ENCODE measurements at regions not wholly inside any gene's neighbourhood (a gene's known extent, or its start where the extent isn't known, plus 50 kb on each side); places are given as distances from the start of the nearest gene placed in this dataset.

DNA sequence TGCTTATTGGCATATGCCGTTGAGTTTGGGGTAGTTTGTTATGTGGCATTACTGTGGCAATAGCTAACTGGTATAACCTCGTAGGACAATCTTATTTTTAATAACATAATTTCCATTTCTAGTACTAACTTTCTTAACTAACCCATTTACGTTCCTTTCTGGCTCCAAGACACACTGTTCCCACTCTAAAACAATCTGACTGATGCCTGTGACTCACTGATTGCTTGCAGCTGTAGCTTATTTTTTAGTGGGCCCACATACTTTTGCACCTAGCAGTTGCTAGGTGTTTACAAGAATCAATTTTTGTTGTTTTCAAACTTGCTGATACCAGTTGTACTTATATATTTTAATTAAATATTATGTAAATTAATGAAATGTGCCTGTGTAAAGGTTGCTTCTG lies 52.2 kb downstream of the FAT3 start:
- no peaks in the 10 kb centered on the region for H3K79me2 ChIP-seq (ENCODE audit: insufficient read depth, low read depth)
- H3K36me3 ChIP-seq (ENCODE audit: insufficient read depth) = no peaks in the 10 kb centered on the region
- TF ChIP-seq, protein P1, sequence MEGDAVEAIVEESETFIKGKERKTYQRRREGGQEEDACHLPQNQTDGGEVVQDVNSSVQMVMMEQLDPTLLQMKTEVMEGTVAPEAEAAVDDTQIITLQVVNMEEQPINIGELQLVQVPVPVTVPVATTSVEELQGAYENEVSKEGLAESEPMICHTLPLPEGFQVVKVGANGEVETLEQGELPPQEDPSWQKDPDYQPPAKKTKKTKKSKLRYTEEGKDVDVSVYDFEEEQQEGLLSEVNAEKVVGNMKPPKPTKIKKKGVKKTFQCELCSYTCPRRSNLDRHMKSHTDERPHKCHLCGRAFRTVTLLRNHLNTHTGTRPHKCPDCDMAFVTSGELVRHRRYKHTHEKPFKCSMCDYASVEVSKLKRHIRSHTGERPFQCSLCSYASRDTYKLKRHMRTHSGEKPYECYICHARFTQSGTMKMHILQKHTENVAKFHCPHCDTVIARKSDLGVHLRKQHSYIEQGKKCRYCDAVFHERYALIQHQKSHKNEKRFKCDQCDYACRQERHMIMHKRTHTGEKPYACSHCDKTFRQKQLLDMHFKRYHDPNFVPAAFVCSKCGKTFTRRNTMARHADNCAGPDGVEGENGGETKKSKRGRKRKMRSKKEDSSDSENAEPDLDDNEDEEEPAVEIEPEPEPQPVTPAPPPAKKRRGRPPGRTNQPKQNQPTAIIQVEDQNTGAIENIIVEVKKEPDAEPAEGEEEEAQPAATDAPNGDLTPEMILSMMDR (conservative IDR thresholded peaks at IDR 0.05; ENCODE audit: low read depth, low read length) = no peak
- no peak overlapping the region for H3K27ac ChIP-seq
- no peaks in the 10 kb centered on the region for H3K27me3 ChIP-seq (ENCODE audit: insufficient read depth, low read depth)
- no peaks in the 10 kb centered on the region for H3K4me1 ChIP-seq (ENCODE audit: low read depth, poor library complexity, severe bottlenecking)
- H2AFZ ChIP-seq (ENCODE audit: low read depth) = no peak overlapping the region
- no peak overlapping the region for H3K9ac ChIP-seq
- no peaks in the 10 kb centered on the region for H4K20me1 ChIP-seq (ENCODE audit: insufficient read depth)
- no peak overlapping the region for H3K4me3 ChIP-seq (IDR thresholded peaks at IDR 0.05; ENCODE audit: insufficient read depth, low read depth, low read length)
- H3K4me2 ChIP-seq = no peak overlapping the region

DNA sequence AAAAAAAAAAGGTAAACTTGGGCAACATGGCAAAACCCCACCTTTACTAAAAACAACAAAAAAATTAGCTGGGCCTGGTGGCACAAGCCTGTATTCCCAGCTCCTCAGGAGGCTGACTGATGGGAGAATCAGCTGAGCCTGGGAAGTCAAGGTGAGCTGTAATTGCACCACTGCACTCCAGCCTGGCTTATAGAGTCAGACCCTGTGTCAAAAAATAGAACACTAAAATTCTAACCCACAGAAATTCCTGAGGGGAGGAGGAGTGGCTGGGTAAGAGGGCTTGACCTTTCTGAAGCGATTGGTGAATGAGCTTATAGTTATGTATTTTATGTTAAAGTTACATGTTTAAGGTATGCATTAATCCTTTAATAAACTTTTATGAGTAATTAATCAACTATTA lies 53.3 kb downstream of the FAT3 start:
- Histone ChIP-seq H3K27me3 (ENCODE audit: insufficient read depth, low read depth) (no peaks in the 10 kb centered on the region), H3K36me3 (ENCODE audit: insufficient read depth) (no peaks in the 10 kb centered on the region), H3K4me2 (no peak overlapping the region), H3K4me3 (IDR thresholded peaks at IDR 0.05; ENCODE audit: insufficient read depth, low read depth, low read length) (no peak overlapping the region), H3K4me1 (ENCODE audit: low read depth, poor library complexity, severe bottlenecking) (no peaks in the 10 kb centered on the region), H3K9ac (no peak overlapping the region), H3K27ac (no peak overlapping the region), H4K20me1 (ENCODE audit: insufficient read depth) (no peaks in the 10 kb centered on the region), H2AFZ (ENCODE audit: low read depth) (no peak overlapping the region), H3K79me2 (ENCODE audit: insufficient read depth, low read depth) (no peaks in the 10 kb centered on the region)
- TF ChIP-seq, protein P1 (conservative IDR thresholded peaks at IDR 0.05; ENCODE audit: low read depth, low read length) = no peak

DNA sequence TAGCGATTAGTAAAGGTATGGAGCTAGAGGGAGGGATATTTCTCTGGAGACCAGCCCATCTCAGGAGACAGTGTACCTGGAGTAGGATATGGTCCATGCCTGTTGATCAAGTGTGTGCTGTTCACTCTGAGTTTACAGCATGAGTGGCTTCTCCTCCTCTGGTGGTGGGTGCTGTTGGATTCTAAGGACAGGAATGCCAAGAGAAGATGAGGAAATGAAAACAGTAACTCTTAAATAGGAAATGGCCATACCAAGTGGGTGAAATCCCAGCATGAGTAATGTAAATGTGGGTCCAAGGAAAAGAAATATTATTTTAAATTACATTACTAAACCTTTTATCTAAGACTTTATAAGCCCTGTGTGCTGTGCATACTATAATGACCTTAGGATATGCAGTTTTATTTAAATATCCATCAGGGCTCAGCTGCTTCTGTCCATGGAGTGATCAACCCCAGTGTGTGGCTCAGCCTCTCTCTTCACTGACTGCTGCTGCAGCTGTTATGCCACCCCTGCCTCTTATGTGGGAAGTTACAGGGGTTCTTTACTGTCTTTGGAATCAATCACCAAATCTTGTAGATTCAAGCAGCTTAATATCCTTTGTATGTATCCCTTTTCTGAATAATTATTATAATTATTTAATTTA lies 54.3 kb downstream of the FAT3 start:
- no peaks in the 10 kb centered on the region for H3K79me2 ChIP-seq (ENCODE audit: insufficient read depth, low read depth)

DNA sequence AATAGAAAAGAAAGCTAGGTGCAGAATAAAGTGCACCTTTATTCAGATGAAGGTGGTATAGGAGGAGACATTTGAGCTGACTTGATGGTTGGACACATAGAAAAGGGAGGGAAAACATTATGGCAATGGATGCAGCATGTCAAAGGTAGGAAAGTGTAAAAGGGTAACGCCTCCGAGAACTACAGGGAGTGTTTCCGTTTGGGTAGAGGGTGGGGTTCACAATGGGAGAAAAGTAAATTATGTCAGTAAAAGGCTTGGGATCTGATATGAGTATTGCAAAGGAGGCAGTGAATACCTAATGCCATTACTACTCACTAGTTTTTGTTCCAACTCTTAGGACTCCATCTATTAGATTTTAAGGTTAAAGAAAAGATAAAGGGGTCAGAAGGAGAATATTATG lies 59.5 kb downstream of the FAT3 start:
- Histone ChIP-seq H3K27ac (no peak overlapping the region), H3K27me3 (ENCODE audit: insufficient read depth, low read depth) (no peaks in the 10 kb centered on the region), H3K4me2 (no peak overlapping the region), H3K36me3 (ENCODE audit: insufficient read depth) (no peaks in the 10 kb centered on the region), H3K79me2 (ENCODE audit: insufficient read depth, low read depth) (no peaks in the 10 kb centered on the region), H3K4me3 (IDR thresholded peaks at IDR 0.05; ENCODE audit: insufficient read depth, low read depth, low read length) (no peak overlapping the region), H3K9ac (no peak overlapping the region), H4K20me1 (ENCODE audit: insufficient read depth) (no peaks in the 10 kb centered on the region), H3K4me1 (ENCODE audit: low read depth, poor library complexity, severe bottlenecking) (no peaks in the 10 kb centered on the region), H2AFZ (ENCODE audit: low read depth) (no peak overlapping the region)
- TF ChIP-seq, protein P1 (conservative IDR thresholded peaks at IDR 0.05; ENCODE audit: low read depth, low read length) = no peak

More for the DNA sequence above, 54.3 kb downstream of the FAT3 start:
- Histone ChIP-seq H3K4me1 (ENCODE audit: low read depth, poor library complexity, severe bottlenecking) (no peaks in the 10 kb centered on the region), H3K36me3 (ENCODE audit: insufficient read depth) (no peaks in the 10 kb centered on the region), H3K4me2 (no peak overlapping the region), H2AFZ (ENCODE audit: low read depth) (no peak overlapping the region), H4K20me1 (ENCODE audit: insufficient read depth) (no peaks in the 10 kb centered on the region), H3K27ac (no peak overlapping the region), H3K4me3 (IDR thresholded peaks at IDR 0.05; ENCODE audit: insufficient read depth, low read depth, low read length) (no peak overlapping the region), H3K9ac (no peak overlapping the region), H3K27me3 (ENCODE audit: insufficient read depth, low read depth) (no peaks in the 10 kb centered on the region)
- TF ChIP-seq, protein P1 (conservative IDR thresholded peaks at IDR 0.05; ENCODE audit: low read depth, low read length) = no peak
